ENCODE measurements at regions not wholly inside any gene's neighbourhood (a gene's known extent, or its start where the extent isn't known, plus 50 kb on each side); places are given as distances from the start of the nearest gene placed in this dataset.
"Not testable (repeated sequence)": the region's sequence is repeated elsewhere in the genome, so short reads cannot be mapped to it uniquely, and the experiment has no call there.

DNA sequence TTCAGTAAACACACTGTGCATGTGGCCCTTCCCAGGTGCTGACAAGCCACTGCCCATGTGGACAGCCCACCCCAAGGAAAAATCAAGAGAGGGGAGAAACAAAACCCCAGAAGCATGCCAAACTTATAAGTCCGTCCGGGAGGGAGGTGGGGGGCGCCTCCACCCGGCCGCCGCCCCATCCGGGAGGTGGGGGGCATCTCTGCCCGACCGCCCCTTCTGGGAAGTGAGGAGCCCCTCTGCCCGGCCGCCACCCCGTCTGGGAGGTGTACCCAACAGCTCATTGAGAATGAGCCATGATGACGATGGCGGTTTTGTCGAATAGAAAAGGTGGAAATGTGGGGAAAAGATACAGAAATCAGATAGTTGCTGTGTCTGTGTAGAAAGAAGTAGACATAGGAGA lies 53.8 kb upstream of the C2CD4B start:
- no peak for DNase-seq

DNA sequence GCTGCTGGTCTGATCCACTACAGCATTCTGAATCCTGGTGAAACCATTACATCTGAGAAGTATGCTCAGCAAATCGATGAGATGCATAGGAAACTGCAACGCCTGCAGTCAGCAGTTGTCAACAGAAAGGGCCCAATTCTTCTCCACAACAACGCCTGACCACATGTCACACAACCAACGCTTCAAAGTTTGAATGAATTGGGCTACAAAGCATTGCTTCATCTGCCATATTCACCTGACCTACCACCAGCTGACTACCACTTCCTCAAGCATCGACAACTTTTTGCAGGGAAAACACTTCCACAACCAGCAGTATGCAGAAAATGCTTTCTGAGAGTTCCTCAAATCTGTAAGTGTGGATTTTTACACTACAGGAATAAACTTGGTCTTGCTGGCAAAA lies 54.7 kb upstream of the C2CD4B start:
- DNase-seq: no peak

DNA sequence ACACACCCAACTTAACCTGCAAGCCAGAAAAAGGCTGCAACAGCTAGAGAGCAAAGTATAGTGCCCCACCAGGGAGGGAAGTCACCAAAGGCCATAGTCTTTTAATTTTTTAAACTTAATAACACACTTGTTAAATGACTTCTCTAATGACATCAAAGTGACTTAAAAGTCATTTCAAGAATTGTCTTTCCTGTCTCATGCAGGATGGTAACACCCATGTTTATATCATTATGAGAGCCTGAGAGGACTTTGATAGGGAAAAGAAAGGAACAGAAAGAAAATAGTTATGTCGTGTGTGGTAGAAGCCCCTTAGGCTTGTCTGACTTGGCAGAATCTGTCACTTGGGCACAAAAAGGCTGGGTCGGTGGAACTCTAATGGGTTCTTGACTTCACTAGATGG lies 57.9 kb upstream of the C2CD4B start:
- DNase-seq: no peak

DNA sequence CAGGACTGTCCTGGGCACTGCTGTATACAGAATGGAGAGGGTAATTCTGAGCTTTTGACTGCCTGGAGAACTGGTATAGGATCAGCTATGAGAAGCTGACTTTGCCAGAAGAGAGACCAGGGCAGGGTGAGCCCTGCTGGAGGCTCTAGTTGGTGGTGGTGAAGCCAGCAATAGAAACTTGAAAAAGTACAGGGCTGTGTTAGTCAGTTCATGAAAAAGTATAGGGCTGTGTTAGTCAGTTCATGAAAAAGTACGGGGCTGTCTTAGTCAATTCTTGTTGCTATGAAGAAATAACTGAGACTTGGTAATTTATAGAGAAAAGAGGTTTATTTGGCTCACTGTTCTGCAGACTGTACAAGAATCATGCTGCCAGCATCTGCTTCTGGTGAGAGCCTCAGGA lies 63.5 kb upstream of the C2CD4B start:
- DNase-seq: no peak

DNA sequence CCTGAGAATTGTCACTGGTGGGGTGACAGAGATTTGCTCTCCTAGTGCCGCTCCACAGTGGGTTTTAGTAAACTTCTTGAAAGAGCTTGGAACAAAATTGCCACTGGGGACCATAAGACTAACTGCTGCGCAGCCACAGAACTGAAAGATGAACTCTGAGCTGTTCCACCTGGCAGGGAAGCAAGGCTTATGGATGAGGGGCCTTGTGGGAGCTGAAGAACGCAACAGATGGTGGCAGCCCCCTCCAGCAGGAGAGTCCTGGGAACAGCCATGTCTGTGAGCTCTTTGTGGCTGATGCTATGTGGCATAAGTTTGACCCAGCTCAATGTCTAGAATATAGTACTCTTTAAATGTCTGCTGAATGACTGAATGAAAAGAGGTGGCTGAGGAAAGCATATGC lies 66.8 kb upstream of the C2CD4B start:
- DNase-seq: no peak

DNA sequence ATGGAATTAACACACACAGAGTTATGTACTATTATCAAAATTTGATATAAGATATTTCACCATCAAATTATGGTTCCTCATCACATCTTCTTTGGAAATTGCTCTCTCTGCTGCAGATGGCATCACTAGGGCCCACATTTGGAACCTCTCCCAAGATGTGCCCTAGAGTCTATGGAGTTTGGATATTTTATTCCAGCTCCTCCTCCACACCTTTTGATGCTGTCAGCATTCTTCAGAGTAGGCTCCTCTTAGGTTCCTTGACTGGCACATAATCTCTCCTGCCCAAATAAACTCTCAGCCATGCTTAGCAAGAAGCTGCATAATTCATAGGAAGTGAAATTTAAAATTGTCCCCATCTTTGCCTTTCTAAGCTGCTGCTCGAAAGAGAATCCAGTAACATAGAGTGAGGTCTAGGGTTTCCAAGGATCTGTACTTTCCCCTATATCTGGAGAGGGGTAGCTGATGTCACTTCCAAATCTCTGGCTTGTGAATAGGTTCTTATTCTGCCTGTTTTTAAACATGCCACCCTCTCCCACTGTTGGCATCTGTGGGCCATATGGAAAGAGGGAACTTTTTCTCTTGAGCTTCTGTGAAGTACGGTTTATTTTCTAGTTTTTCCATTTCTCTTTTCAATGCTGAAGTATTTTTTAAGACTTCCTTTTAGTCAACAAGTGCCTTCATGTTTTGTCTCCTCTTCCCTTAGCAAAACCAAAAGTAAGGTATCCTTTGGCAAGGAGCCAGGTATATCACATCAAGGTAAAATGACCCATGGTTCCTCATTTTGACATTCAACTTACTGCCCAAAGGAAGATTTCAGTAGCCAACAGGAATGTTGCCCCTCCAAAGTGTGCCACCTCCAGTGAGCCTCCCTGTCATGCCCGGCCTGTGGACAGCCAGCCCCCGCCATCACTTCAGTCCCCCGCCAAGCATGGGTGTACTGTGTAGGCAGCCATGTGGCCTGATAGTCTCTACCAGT lies 75.3 kb upstream of the C2CD4B start:
- DNase-seq: no peak

DNA sequence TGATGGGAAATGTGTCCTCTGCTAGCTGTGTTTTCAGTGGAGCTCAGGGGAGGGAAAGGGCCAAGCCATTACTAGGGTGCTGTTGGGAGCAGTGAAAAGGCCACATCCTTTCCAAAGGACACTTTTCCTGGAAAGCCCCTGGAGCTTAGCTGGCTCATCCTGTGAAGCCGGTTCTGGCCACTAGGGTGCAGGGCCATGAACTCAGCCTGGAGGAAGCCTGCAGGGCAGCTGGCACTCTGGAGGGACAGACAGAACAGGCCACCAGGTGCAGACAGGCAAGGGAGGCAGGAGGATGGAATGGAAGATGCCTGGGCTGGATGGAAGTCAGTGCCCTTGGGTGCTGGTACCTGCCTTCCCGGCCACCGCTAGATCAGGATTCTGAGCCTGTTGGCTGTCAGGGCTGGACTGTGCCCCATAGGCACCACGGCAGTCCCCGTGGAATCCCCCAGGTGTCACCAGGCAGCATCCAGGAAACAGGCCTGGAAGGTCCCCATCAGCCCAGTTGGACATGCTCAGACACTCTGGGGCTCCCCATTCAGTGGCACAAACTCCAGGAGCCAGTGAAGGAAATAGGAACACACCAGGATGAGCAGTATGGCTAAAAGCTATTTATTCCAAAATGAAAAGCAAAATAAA lies 76.2 kb upstream of the C2CD4B start:
- no peak for DNase-seq

DNA sequence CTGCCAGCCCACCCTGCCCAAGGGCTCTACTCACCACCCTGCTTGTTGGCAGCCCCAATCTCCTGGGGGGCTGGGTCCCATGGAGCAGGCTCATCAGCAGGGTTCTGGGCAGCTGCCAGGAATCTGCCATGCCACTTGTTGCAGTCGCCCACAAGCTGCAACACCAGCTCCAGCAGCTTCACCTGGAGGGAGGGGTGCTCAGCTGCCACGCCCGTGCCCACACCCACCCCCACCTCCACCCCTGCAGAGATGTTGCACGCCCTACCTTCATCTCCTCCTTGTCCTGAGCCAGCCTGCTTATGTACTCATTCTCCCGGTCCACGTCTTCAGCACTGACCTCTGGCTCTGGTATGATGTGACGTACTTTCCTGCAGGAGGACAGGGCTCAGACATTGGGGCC lies 77.9 kb upstream of the C2CD4B start:
- DNase-seq: no peak

DNA sequence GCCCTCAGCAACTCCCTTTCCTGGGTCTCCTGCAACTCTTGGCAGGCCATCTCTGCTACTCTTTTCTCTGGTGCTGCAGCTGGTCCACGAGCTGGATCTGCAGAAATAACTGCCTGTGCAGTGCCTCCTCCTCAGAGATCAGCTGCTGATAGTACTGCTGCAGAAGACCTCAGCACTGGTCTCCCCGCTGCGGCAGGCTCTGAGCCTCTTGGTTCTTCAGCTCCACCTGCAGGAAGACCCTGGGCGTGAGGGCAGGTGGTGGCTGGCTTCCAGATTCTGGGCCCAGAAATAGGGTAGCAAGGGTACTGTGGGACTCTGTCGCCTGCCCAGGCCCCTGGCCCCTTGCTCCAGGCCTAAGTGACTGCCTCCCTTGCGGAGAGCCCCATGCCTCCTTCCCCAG lies 79.7 kb upstream of the C2CD4B start:
- no peak for DNase-seq

DNA sequence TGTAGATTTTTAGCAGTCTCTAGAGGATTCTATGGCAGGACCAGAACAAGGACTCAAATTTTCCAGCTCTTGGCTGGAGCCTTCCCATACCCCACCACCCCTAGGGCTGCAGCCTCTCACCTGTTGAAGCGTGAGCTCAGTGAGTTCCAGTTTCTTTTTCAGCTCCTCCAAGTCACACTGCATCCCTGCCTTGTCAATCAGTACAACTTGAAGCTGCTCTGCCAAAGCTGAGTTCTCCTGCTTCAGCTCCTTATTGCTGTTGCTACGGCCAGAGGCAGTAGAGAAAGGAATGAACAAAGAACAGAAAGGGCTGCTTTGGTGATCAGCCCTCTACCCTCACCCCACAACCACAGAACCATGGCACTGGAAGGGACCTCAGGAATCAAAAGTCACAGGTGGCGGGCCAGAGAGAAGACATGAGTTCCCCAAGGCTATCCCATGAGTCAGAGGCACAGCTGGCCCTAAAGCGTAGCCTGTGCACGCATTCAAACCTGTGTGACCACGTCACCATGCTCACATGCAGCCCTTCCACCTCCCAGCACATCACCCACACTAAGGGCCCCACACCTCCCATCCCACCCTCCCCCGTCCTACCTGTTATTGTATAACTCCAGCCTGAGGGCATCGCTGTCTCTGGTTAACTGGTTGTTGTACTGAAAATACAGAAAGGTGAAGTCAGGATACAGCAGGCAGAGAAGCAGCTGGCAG lies 83.3 kb upstream of the C2CD4B start:
- no peak for DNase-seq

DNA sequence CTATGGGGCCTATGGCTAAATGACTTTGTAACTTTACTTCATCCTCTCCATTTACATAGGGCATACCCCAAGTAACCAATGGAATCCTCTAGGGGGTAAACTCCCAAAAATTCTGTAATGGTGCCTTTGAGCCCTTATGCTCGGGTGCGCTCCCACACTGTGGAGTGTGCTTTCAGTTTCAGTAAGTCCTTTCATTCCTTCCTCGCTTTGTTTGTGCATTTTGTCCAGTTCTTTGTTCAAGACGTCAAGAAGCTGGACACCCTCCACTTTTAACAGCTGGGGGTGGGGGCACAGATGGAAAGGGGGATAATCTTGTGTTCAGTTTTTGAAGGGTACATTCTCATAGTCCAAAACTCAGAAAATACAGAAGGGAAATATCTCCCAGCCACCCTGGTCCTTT lies 84.4 kb upstream of the C2CD4B start:
- no peak for DNase-seq

DNA sequence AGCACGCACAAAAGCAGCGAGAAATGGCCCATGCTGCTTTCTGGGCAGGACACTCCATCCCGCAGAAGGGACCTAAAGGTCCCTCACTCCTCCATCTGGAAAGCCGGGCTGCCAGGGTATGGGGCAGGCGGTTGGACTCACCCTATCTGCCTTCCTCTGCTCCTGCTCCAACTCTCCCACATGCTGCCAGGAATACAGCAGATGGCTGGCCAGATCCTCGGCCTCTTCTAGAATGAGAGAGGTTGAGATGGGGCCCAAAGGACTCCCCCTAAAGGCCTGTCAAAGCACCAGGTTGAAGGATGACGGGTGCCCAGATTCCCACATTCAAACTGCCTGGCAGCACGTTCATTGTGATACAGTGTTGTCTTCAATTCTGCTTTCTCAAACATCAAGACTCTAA lies 85.1 kb upstream of the C2CD4B start:
- DNase-seq: no peak

DNA sequence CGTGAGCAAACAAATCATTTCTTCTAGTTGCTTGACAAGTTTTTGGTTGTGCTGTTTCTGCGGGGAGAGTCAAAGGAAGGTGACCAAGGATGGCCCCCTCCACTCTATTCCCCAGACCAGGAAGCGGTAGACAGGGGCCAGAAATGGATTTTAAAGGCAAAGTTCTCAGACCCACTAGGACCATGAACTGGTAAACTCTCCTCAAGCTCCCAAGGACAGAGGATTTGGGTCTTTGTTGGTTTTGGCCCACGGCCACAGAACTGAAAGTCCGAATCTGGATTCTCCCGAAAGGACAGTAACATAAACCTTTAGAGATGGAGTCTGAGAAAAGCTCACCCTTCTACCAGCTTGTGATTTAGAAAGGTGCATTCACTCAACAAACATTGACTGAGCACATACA lies 85.9 kb upstream of the C2CD4B start:
- DNase-seq: no peak

DNA sequence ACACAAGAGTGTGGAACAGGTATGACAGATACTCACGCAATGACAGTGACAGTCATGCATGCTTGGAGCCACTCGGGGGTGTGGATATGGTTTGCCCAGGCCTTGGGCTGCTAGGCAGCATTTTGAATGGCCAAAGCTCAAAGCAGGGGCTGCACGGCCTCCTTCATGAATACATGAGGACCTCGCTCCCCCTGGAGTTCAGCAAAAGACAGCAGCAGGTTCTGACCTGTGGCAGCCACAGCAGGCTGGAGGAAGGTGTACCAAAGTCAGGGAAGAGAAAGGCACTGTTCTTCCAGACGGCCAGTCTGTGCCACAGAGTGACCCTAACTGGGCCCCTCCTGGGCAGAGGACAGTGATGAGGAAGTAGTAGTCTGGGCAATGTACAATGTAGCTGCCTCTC lies 88.2 kb upstream of the C2CD4B start:
- DNase-seq: no peak

DNA sequence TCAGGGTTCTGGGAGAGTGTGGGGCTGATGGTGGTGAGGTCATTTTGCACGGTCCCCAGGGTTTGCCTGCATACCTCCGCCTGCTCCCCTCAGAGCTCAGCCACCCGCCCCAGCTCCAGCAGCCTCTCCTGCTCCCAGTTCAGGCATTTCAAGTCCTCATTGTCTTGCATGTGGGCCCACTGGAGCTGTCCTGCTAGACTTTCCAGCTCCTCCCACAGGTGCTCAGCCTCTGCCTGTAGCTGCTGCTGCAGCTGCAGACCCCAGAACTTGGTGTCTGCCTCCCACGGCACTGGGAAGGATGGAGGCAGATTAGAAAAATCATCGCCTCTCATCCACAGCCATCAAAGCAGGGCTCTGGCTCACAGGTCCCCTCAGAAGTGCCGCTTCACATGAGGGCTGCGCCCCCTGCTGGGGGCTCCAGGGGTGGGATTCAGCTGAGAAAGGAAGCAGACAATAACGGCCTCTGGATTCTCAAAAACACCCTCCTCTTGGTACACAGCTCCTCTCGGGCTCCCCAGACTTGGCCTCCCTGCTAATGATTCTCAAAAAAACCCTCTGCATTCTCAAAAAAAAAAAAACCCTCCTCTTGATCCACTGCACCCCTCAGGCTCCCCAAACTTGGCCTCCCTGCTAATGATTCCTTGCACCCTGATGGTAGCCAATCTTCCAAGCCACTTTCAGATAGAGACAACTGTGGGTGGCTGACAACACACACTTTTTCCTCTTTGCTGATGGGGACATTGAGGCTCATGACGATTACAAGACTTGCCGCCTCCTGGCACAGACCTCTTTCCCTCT lies 89.3 kb upstream of the C2CD4B start:
- DNase-seq: peak; percentile 47 to 49

DNA sequence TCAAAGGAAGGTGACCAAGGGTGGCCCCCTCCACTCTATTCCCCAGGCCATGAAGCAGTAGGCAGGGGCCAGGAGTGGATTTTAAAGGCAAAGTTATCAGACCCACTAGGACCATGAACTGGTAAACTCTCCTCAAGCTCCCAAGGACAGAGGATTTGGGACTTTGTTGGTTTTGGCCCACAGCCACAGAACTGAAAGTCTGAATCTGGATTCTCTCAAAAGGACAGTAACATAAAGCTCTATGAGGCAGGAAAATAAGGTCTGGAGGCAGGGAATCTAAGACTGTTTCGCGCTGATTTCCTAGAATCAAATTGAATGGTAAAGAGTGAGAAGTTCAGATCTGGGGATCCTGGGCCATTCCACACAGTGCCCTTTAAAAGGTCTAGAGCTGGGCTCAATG lies 91.3 kb upstream of the C2CD4B start:
- DNase-seq: not testable (repeated sequence)

DNA sequence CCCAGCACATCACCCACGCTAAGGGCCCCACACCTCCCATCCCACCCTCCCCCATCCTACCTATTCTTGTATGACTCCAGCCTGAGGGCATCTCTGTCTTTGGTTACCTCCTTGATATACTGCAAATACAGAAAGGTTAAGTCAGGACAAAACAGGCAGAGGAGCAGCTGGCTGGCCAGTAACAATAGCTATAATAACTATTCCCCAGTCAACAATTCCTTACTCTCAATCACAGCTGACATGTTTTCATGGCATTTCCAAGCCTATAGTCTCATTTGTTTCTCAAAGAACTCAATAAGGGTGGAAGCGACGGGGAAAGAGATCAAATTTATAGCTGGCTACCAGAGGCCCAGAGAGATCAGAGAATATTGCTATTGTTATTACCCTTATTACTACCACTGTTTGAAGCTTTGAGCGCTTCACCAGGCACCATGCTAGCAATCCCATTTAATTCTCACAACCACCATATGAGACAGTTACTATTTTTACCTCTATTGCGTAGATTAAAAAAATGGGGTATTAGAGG lies 93.0 kb upstream of the C2CD4B start:
- no peak for DNase-seq

DNA sequence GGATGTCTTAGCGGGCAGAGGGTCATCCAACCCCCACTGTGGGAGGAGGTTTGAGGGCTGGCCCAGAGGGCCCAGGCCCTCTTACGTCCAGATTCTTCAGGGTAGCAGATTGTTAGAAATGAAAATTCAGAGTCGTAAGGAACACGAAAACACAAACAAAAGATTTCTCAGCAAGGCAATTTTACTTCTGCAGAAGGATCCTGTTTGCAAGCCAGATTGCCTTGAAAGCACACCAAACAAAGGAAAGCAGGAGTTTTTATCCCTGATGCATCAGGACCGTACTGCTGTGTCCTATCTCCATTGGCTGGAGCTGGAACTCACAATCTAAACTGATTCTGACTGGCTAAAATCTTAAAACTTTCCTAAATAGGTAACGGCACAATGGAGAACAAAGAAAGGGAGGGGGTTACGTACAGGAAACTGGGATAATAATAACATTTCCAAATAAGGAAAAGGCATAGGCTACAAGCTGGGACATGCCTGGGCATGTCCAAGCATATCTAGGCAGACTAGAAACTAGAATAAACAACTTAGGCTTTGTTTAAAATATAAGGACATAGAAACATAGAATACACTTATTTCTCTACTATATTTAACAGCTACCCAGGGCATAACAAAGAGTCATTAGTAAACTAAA lies 97.3 kb upstream of the C2CD4B start:
- no peak for DNase-seq

DNA sequence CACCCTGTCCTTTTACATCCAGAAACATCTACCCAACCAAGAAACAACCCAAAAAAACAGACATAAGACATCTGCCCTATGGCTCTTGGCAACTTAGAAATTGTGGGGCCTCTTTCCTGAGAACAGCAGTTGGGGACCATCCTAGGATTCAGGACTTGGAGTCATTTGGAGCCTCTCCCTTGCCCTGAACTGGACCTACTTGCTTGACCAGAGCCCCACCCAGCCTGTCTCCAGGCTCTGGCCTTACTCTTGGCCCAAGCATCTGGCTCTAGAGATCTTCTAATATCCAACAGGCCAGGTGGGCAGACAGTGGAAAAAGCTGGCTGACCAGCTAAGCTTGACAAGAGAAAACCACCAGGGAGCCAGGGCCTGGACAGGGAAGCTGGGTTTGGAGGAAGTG lies 99.1 kb upstream of the C2CD4B start:
- DNase-seq: no peak

DNA sequence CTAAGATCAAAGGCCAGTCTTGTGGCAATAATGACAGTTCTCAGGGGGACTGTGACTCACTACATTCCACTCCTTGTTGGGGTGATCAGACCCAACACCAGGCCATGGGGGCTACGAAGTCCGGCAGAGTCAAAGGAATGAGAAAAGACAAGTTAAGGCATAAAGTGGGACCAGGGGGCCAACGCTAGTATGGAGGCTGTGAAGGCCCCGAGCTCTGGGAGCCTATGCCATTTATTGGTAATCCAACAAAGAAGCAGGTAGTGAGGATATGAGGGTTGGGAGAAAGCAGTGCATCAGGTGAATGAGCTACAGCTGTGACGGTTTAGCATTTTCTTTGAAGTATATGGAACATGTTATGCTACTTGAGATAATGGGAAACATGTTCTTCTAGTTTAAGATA lies 104.4 kb upstream of the C2CD4B start:
- DNase-seq: no peak

DNA sequence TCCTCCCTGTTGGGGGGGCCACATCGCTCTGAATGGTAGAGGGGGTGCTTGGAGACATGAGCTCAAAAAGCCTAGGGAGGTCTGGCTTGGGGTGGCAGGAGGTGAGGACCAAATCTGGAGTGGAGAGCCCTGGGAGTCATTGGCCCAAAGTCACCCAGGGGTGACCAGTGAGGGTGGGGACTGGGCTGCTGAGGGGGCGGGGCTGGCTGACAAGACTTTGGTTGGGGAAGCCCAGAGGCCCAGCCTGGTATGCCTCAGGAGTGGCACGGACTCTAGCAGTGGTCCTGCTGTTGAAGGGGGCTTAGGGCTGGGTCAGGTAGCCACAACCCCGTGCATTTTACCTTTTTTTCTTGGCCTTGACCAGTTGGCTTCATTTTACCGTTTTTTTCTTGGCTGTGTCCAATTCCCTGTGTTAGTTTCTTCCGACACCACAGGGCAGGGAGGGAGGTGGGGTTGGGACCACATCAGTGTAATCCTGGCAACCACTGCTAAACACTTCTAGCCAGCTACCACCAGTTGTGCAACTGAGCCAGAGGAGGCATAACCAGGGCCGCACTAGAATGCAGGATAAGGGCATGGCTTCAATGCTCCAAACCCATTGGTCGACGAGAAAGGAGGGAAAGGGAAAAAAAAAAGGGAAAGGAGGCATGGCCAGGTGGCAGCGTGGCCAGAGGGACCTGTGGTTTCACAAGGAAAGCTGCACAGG lies 105.3 kb upstream of the C2CD4B start:
- DNase-seq: no peak

DNA sequence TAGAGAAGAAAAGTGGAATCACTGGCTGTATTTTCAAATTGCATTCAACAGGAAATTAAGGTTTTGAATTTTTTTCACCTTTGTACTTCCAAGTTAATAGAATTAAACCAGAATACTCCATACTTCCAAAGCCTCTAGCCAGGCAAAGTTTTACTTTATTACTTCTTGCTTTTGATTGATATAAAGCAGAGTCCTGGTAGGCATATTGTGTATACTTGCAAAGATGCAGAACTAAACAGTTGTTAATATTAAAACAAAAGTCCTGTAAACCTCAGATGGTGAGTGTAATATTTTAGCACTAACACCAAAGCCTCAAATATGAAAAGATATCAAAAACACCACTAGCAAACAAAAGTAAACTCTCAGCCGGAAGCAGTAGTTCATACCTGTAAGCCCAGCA lies 107.2 kb upstream of the C2CD4B start:
- DNase-seq: no peak
